ENCODE measurements at regions not wholly inside any gene's neighbourhood (a gene's known extent, or its start where the extent isn't known, plus 50 kb on each side); places are given as distances from the start of the nearest gene placed in this dataset.
A peak's percentile ranks its signal among the peaks of the same experiment; 100 is the strongest.
"Not testable (repeated sequence)": the region's sequence is repeated elsewhere in the genome, so short reads cannot be mapped to it uniquely, and the experiment has no call there.

- H3K4me1 Mint-ChIP-seq: no peaks in the 10 kb centered on the region
- POLR2A ChIA-PET: no interaction called here
- H3K9me3 Mint-ChIP-seq: no peaks in the 10 kb centered on the region
- no peak for DNase-seq
- no peak overlapping the region for H3K27ac Mint-ChIP-seq
- CTCF ChIA-PET: interaction anchor here (1.2 to 2.5 kb wide), 6 partner anchors 10 to 83 kb away, joined by 3 to 12 read pairs (median 4); no protein-coding TSS in a partner anchor
- no peaks in the 10 kb centered on the region for H3K27me3 Mint-ChIP-seq
- no peak overlapping the region for H3K4me3 Mint-ChIP-seq
- H3K36me3 Mint-ChIP-seq (ENCODE audit: low read depth): no peaks in the 10 kb centered on the region
Observed at GRCh38 chr5:91301106-91301846, 81.8 kb downstream of the ARRDC3 start.

GRCh38 chr5:91297994-91298393 is 85.1 kb downstream of the ARRDC3 start:
- CTCF ChIA-PET: interaction anchor here (0.6 to 2.3 kb wide), 4 partner anchors 8 to 69 kb away, joined by 3 to 11 read pairs (median 3); no protein-coding TSS in a partner anchor

GRCh38 chr5:91296674-91297143 is 86.4 kb downstream of the ARRDC3 start:
- no peak overlapping the region for H3K4me3 Mint-ChIP-seq
- no peak for DNase-seq
- no peaks in the 10 kb centered on the region for H3K9me3 Mint-ChIP-seq
- no peaks in the 10 kb centered on the region for H3K36me3 Mint-ChIP-seq (ENCODE audit: low read depth)
- no peak overlapping the region for H3K27ac Mint-ChIP-seq
- H3K27me3 Mint-ChIP-seq: no peaks in the 10 kb centered on the region
- ChIA-PET POLR2A (no interaction called here), CTCF (interaction anchor here (0.9 to 2.3 kb wide), 6 partner anchors 9 to 87 kb away, joined by 3 to 11 read pairs (median 3); no protein-coding TSS in a partner anchor)
- peaks cover 16% of the 10 kb centered on the region for H3K4me1 Mint-ChIP-seq

More at GRCh38 chr5:91297994-91298393, 85.1 kb downstream of the ARRDC3 start:
- Mint-ChIP-seq H3K36me3 (ENCODE audit: low read depth) (no peaks in the 10 kb centered on the region), H3K4me1 (peaks cover 6% of the 10 kb centered on the region), H3K4me3 (no peak overlapping the region), H3K9me3 (no peaks in the 10 kb centered on the region), H3K27ac (no peak overlapping the region), H3K27me3 (no peaks in the 10 kb centered on the region)
- no peak for DNase-seq
- POLR2A ChIA-PET: interaction anchor here (0.7 kb wide), 1 partner anchor 584 kb away, joined by 3 read pairs; no protein-coding TSS in a partner anchor

- H3K36me3 Mint-ChIP-seq (ENCODE audit: low read depth); POLR2A ChIA-PET; DNase-seq; H3K9me3 Mint-ChIP-seq; H3K27ac Mint-ChIP-seq; H3K27me3 Mint-ChIP-seq; H3K4me3 Mint-ChIP-seq: not testable (repeated sequence)
- peaks cover 16% of the 10 kb centered on the region for H3K4me1 Mint-ChIP-seq
- CTCF ChIA-PET: interaction anchor here (0.9 to 2.3 kb wide), 5 partner anchors 9 to 88 kb away, joined by 3 to 11 read pairs (median 3); no protein-coding TSS in a partner anchor
Observed at GRCh38 chr5:91296102-91296501, 87.0 kb downstream of the ARRDC3 start.

GRCh38 chr5:91293131-91293530 is 90.0 kb downstream of the ARRDC3 start:
- Mint-ChIP-seq H3K27ac (no peak overlapping the region), H3K4me3 (no peak overlapping the region)

GRCh38 chr5:91291628-91292569 is 91.2 kb downstream of the ARRDC3 start:
- CTCF ChIA-PET: interaction anchor here (0.5 to 3.7 kb wide), 7 partner anchors 11 to 92 kb away, joined by 3 to 13 read pairs (median 4); partner anchors contain the start of gene ARRDC3
- H3K27me3 Mint-ChIP-seq: no peaks in the 10 kb centered on the region
- peaks cover 16% of the 10 kb centered on the region for H3K4me1 Mint-ChIP-seq
- DNase-seq: no peak
- H3K36me3 Mint-ChIP-seq (ENCODE audit: low read depth): peaks cover 2% of the 10 kb centered on the region
- no peak overlapping the region for H3K4me3 Mint-ChIP-seq
- POLR2A ChIA-PET: no interaction called here
- no peaks in the 10 kb centered on the region for H3K9me3 Mint-ChIP-seq
- H3K27ac Mint-ChIP-seq: no peak overlapping the region

More at GRCh38 chr5:91293131-91293530, 90.0 kb downstream of the ARRDC3 start:
- Mint-ChIP-seq H3K27me3 (no peaks in the 10 kb centered on the region), H3K4me1 (peaks cover 16% of the 10 kb centered on the region), H3K9me3 (no peaks in the 10 kb centered on the region), H3K36me3 (ENCODE audit: low read depth) (no peaks in the 10 kb centered on the region)
- DNase-seq: peak; percentile 15
- ChIA-PET POLR2A (interaction anchor here (0.7 kb wide), 1 partner anchor 16 kb away, joined by 3 read pairs; no protein-coding TSS in a partner anchor), CTCF (interaction anchor here (0.9 to 3.7 kb wide), 2 partner anchors 18 to 91 kb away, joined by 3 to 13 read pairs; partner anchors contain the start of gene ARRDC3)

- H3K27ac Mint-ChIP-seq: no peak overlapping the region
- peaks cover 13% of the 10 kb centered on the region for H3K4me1 Mint-ChIP-seq
- peaks cover 11% of the 10 kb centered on the region for H3K9me3 Mint-ChIP-seq
- H3K36me3 Mint-ChIP-seq (ENCODE audit: low read depth): peaks cover 8% of the 10 kb centered on the region
- ChIA-PET POLR2A (interaction anchor here (0.6 kb wide), 1 partner anchor 152 kb away, joined by 9 read pairs; no protein-coding TSS in a partner anchor), CTCF (no interaction called here)
- no peak for DNase-seq
- no peak overlapping the region for H3K4me3 Mint-ChIP-seq
- H3K27me3 Mint-ChIP-seq: no peaks in the 10 kb centered on the region
Observed at GRCh38 chr5:91288118-91288916, 94.8 kb downstream of the ARRDC3 start.

- DNase-seq; H3K27ac Mint-ChIP-seq; H3K36me3 Mint-ChIP-seq (ENCODE audit: low read depth); CTCF ChIA-PET; POLR2A ChIA-PET; H3K4me3 Mint-ChIP-seq: not testable (repeated sequence)
- H3K27me3 Mint-ChIP-seq: peaks cover 11% of the 10 kb centered on the region
- H3K4me1 Mint-ChIP-seq: peaks cover 15% of the 10 kb centered on the region
- peaks cover 15% of the 10 kb centered on the region for H3K9me3 Mint-ChIP-seq
Observed at GRCh38 chr5:91285062-91285461, 98.1 kb downstream of the ARRDC3 start.

- Mint-ChIP-seq H3K9me3 (peaks cover 15% of the 10 kb centered on the region), H3K36me3 (ENCODE audit: low read depth) (peaks cover 8% of the 10 kb centered on the region), H3K27me3 (peaks cover 12% of the 10 kb centered on the region), H3K4me1 (peaks cover 24% of the 10 kb centered on the region), H3K4me3 (no peak overlapping the region), H3K27ac (no peak overlapping the region)
- DNase-seq: no peak
- CTCF ChIA-PET: interaction anchor here (0.8 to 1.3 kb wide), 3 partner anchors 13 to 96 kb away, joined by 3 read pairs; no protein-coding TSS in a partner anchor
- POLR2A ChIA-PET: no interaction called here
Observed at GRCh38 chr5:91283899-91284298, 99.2 kb downstream of the ARRDC3 start.

GRCh38 chr5:91283326-91283725 is 99.8 kb downstream of the ARRDC3 start:
- no peak overlapping the region for H3K4me3 Mint-ChIP-seq
- H3K36me3 Mint-ChIP-seq (ENCODE audit: low read depth): peaks cover 8% of the 10 kb centered on the region
- CTCF ChIA-PET: interaction anchor here (1.2 to 1.3 kb wide), 2 partner anchors 13 to 31 kb away, joined by 3 read pairs; no protein-coding TSS in a partner anchor
- peaks cover 15% of the 10 kb centered on the region for H3K9me3 Mint-ChIP-seq
- peaks cover 24% of the 10 kb centered on the region for H3K4me1 Mint-ChIP-seq
- DNase-seq: no peak
- H3K27me3 Mint-ChIP-seq: peaks cover 12% of the 10 kb centered on the region
- H3K27ac Mint-ChIP-seq: no peak overlapping the region
- POLR2A ChIA-PET: no interaction called here

GRCh38 chr5:91282210-91282609 is 100.9 kb downstream of the ARRDC3 start:
- ChIA-PET CTCF (interaction anchor here (0.9 to 2.0 kb wide), 3 partner anchors 12 to 47 kb away, joined by 3 to 5 read pairs (median 3); no protein-coding TSS in a partner anchor), POLR2A (interaction anchor here (0.7 kb wide), 1 partner anchor 13 kb away, joined by 3 read pairs; no protein-coding TSS in a partner anchor)
- Mint-ChIP-seq H3K36me3 (ENCODE audit: low read depth) (peaks cover 8% of the 10 kb centered on the region), H3K27ac (no peak overlapping the region), H3K4me1 (peaks cover 26% of the 10 kb centered on the region), H3K4me3 (no peak overlapping the region), H3K27me3 (peaks cover 12% of the 10 kb centered on the region), H3K9me3 (peaks cover 15% of the 10 kb centered on the region)
- no peak for DNase-seq

All from activated CD4-positive, alpha-beta T cell treated with anti-CD3 and anti-CD28 coated beads, Interleukin-2, amount 10 ng/mL, durations not matched to agents 7 days and 5 days (primary cell).